Right cardiac atrium (tissue), 5 donors: ENCODE measurements at regions not wholly inside any gene's neighbourhood (a gene's known extent, or its start where the extent isn't known, plus 50 kb on each side); places are given as distances from the start of the nearest gene placed in this dataset.
"Not testable (repeated sequence)": the region's sequence is repeated elsewhere in the genome, so short reads cannot be mapped to it uniquely, and the experiment has no call there.

Source experiments
- ATAC-seq, 2 donors: fragments of 200-7000 bp; cut with Tn5 transposase; one replicate each; pipeline versions ENCODE4 v1.8.0 to v1.9.1; 2020; ENCODE audit warnings: moderate library complexity in 2 of 2, mild to moderate bottlenecking in 1 of 2
- DNase-seq, 3 donors: peaks; one replicate each; pipeline ENCODE4 v3.0.0-alpha.2; 2020
- H3K27ac ChIP-seq: one replicate; pipeline ENCODE4 v1.5.1; 2013; ENCODE audit warnings: mild to moderate bottlenecking, low read length, control low read depth, moderate library complexity
- H3K27me3 ChIP-seq: one replicate; pipeline ENCODE4 v1.6.1; 2013; ENCODE audit not compliant: control insufficient read depth, insufficient read depth
- H3K4me1 ChIP-seq: one replicate; pipeline ENCODE4 v1.6.1; 2013; ENCODE audit warnings: low read length; ENCODE audit not compliant: control insufficient read depth, insufficient read depth
- H3K4me3 ChIP-seq: one replicate; pipeline ENCODE4 v1.5.1; 2013; ENCODE audit warnings: low read length, control low read depth
- H3K9me3 ChIP-seq: one replicate; pipeline ENCODE4 v1.6.1; 2013; ENCODE audit warnings: low read length; ENCODE audit not compliant: control insufficient read depth
- WGBS: extraction: QIAGEN DNeasy Blood & Tissue Kit; methylation state at CpG from one replicate; pipeline ENCODE4 v1.1.7; 2013; 5-methylcytosine and 5-hydroxymethylcytosine counted together
- intact Hi-C, 4 donors: fragments of 100-400 bp; cut with DNase I; formaldehyde crosslinking; loops; one replicate each; pipeline versions ENCODE4 v1.11.0 to v1.14.0; 2022 to 2023
- donor health status: healthy with polysubstance abuse.
- donor health status: DM: no; HTN: yes; CAD: no.
- donor health status: DM: no; HTN: no; CAD: no.
- donor health status: DM: no; HTN: yes; CAD: no; lungs with severe emphysema.
- donor health status: DM: yes; HTN: yes; CAD: no.

DNA sequence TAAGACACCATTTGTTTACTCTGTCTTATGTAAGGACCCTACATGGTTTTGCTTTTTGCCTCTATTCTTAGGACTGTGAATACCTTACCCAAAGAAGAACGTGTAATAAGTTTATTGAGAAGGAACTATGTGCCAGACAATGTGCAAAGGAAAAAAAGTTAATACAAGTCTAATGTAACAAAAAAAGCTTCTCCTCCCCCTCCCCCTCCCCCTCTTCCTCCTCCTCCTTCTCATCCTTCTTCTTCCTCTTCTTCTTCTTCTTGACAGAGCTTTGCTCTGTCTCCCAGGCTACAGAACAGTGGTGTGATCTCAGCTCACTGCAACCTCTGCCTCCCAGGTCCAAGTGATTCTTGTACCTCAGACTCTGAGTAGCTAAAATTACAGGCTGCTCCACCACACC lies 50.9 kb upstream of the MITF start:
- DNase-seq, result no peak
- Histone ChIP-seq H3K4me1 (no peaks in the 10 kb centered on the region), H3K27ac (no peak overlapping the region), H3K27me3 (no peaks in the 10 kb centered on the region), H3K4me3 (no peak overlapping the region), H3K9me3 (no peaks in the 10 kb centered on the region)
- intact Hi-C loops, result loop anchor here in 2 of 4 donors (5.0 to 10.0 kb wide), 2 partner anchors 104 to 106 kb away; no protein-coding TSS in a partner anchor
- no peak for ATAC-seq
- WGBS, result 72% methylated on average over 1 of the region's 1 CpG

- H3K27me3 ChIP-seq, result no peaks in the 10 kb centered on the region
- H3K4me3 ChIP-seq, result no peak overlapping the region
- intact Hi-C loops, result loop anchor here in 2 of 4 donors (5.0 to 10.0 kb wide), 2 partner anchors 105 to 107 kb away; no protein-coding TSS in a partner anchor
- DNase-seq (no peak), ATAC-seq (no peak)
- no peaks in the 10 kb centered on the region for H3K4me1 ChIP-seq
- no peak overlapping the region for H3K27ac ChIP-seq
- WGBS, result 88% methylated on average over 5 of the region's 5 CpGs
- H3K9me3 ChIP-seq, result no peaks in the 10 kb centered on the region
Observed at GRCh38 chr3:69687641-69688040, 51.6 kb upstream of the MITF start.

GRCh38 chr3:69686056-69686455 lies 53.2 kb upstream of the MITF start:
- Histone ChIP-seq H3K27me3 (no peaks in the 10 kb centered on the region), H3K4me3 (no peak overlapping the region), H3K27ac (no peak overlapping the region), H3K4me1 (no peaks in the 10 kb centered on the region), H3K9me3 (no peaks in the 10 kb centered on the region)
- DNase-seq (no peak), ATAC-seq (no peak)
- intact Hi-C loops, result loop anchor here in 2 of 4 donors (5.0 to 10.0 kb wide), 2 partner anchors 106 to 109 kb away; no protein-coding TSS in a partner anchor
- WGBS, result 96% methylated on average over 3 of the region's 3 CpGs

- H3K27me3 ChIP-seq, result no peaks in the 10 kb centered on the region
- H3K9me3 ChIP-seq, result no peaks in the 10 kb centered on the region
- 93% methylated on average over 2 of the region's 2 CpGs for WGBS
- intact Hi-C loops, result loop anchor here in 1 of 4 donors (10.0 kb wide), 1 partner anchor 110 kb away; no protein-coding TSS in a partner anchor
- H3K4me1 ChIP-seq, result no peaks in the 10 kb centered on the region
- DNase-seq (no peak), ATAC-seq (no peak)
- H3K27ac ChIP-seq, result no peak overlapping the region
- H3K4me3 ChIP-seq, result no peak overlapping the region
Observed at GRCh38 chr3:69684309-69684961, 54.8 kb upstream of the MITF start.

GRCh38 chr3:69683082-69683806 lies 56.0 kb upstream of the MITF start:
- ATAC-seq (no peak), DNase-seq (no peak)
- Histone ChIP-seq H3K4me1 (no peaks in the 10 kb centered on the region), H3K27ac (no peak overlapping the region), H3K4me3 (no peak overlapping the region), H3K9me3 (no peaks in the 10 kb centered on the region), H3K27me3 (no peaks in the 10 kb centered on the region)
- WGBS, result 53% methylated on average over 4 of the region's 4 CpGs
- intact Hi-C loops, result loop anchor here in 1 of 4 donors (10.0 kb wide), 1 partner anchor 112 kb away; no protein-coding TSS in a partner anchor

DNA sequence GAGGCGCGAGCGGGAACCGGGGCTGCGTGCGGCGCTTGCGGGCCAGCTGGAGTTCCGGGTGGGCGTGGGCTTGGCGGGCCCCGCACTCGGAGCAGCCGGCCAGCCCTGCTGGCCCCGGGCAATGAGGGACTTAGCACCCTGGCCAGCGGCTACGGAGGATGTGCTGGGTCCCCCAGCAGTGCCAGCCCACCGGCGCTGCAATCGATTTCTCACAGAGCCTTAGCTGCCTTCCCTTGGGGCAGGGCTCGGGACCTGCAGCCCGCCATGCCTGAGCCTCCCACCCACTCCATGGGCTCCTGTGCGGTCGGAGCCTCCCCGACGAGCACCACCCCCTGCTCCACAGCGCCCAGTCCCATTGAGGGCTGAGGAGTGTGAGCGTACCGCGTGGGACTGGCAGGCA lies 61.8 kb upstream of the MITF start:
- WGBS, result 96% methylated on average over 26 of the region's 30 CpGs
- peak in 1 of 3 donors; percentile 39 for DNase-seq
- not testable (repeated sequence) for H3K4me1 ChIP-seq, H3K27me3 ChIP-seq, H3K27ac ChIP-seq, H3K9me3 ChIP-seq, ATAC-seq, H3K4me3 ChIP-seq
- intact Hi-C loops, result loop anchor here (10.0 kb wide), 4 partner anchors 233 to 523 kb away; no protein-coding TSS in a partner anchor

GRCh38 chr3:69675786-69676530 lies 63.3 kb upstream of the MITF start:
- no peak overlapping the region for H3K27ac ChIP-seq
- intact Hi-C loops, result loop anchor here (10.0 kb wide), 4 partner anchors 231 to 521 kb away; no protein-coding TSS in a partner anchor
- peaks cover 2% of the 10 kb centered on the region for H3K4me1 ChIP-seq
- H3K9me3 ChIP-seq, result no peaks in the 10 kb centered on the region
- DNase-seq (no peak), ATAC-seq (peak in 1 of 2 donors; percentile 12)
- H3K4me3 ChIP-seq, result no peak overlapping the region
- WGBS, result 52% methylated on average over 6 of the region's 6 CpGs
- H3K27me3 ChIP-seq, result no peaks in the 10 kb centered on the region

DNA sequence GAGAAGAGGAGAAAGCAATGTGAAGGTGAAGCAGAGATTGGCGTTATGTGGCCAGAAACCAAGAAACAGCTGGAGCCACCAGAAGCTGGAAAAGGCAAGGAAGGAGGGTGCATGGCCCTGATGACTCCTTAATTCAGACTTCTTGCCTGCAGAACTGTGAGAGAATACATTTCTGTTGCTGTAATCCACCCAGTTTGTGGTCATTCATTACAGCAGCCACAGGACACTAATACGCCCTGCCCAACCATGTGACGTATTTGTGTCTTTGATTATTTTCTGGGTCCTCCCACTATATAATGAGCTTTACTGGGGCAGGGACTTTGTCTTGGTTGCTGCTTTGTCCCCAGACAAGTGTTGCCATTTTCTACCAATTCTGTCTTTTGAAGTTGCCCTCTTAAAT lies 64.5 kb upstream of the MITF start:
- 95% methylated on average over 3 of the region's 3 CpGs for WGBS
- intact Hi-C loops, result loop anchor here (5.0 to 10.0 kb wide), 8 partner anchors 230 to 520 kb away; no protein-coding TSS in a partner anchor
- H3K9me3 ChIP-seq, result no peaks in the 10 kb centered on the region

GRCh38 chr3:69671082-69671952 lies 67.9 kb upstream of the MITF start:
- ATAC-seq (peak; percentile 53 to 67), DNase-seq (peak in 2 of 3 donors; percentile 38 to 55)
- peaks cover 2% of the 10 kb centered on the region for H3K4me1 ChIP-seq
- H3K27ac ChIP-seq, result no peak overlapping the region
- WGBS, result 39% methylated on average over 6 of the region's 6 CpGs
- H3K27me3 ChIP-seq, result no peaks in the 10 kb centered on the region
- H3K9me3 ChIP-seq, result no peaks in the 10 kb centered on the region
- H3K4me3 ChIP-seq, result no peak overlapping the region
- intact Hi-C loops, result loop anchor here (5.0 to 10.0 kb wide), 8 partner anchors 227 to 517 kb away; no protein-coding TSS in a partner anchor

More for the DNA sequence above, 64.5 kb upstream of the MITF start:
- Histone ChIP-seq H3K4me3 (no peak overlapping the region), H3K4me1 (peaks cover 2% of the 10 kb centered on the region), H3K27ac (no peak overlapping the region), H3K27me3 (no peaks in the 10 kb centered on the region)
- DNase-seq (no peak), ATAC-seq (no peak)

DNA sequence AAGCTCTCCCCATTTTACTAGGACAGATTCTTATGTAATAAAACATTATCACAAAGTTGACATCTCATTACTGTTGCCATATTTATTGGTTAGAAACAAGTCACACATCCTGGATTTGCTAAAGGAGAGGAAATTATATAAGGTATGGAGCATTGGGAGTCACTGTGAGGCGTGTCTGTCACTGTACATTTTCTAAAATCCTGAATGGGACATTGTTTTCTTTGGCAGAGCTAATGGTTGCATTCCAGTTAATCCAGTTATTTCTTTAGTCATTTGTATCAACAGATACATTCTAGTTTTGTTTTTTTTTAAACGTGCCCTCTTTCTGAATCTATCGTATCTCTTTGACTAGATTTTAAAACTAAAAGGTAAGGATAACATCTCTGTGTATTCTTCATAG lies 70.2 kb upstream of the MITF start:
- ATAC-seq (no peak), DNase-seq (no peak)
- H3K27ac ChIP-seq, result no peak overlapping the region
- H3K27me3 ChIP-seq, result no peaks in the 10 kb centered on the region
- no peak overlapping the region for H3K4me3 ChIP-seq
- H3K9me3 ChIP-seq, result no peaks in the 10 kb centered on the region
- intact Hi-C loops, result loop anchor here in 3 of 4 donors (5.0 to 10.0 kb wide), 4 partner anchors 124 to 234 kb away; no protein-coding TSS in a partner anchor
- 71% methylated on average over 3 of the region's 3 CpGs for WGBS
- no peaks in the 10 kb centered on the region for H3K4me1 ChIP-seq
